HG03280 (cell line): ENCODE measurements at regions not wholly inside any gene's neighbourhood (a gene's known extent, or its start where the extent isn't known, plus 50 kb on each side); places are given as distances from the start of the nearest gene placed in this dataset.

ENCODE experiments used
- ATAC-seq: cut with Tn5 transposase; IDR thresholded peaks from one replicate; pipeline ENCODE4 v1.9.1; 2021; ENCODE audit warnings: mild to moderate bottlenecking, moderate library complexity; ENCODE audit not compliant: unreplicated experiment

DNA sequence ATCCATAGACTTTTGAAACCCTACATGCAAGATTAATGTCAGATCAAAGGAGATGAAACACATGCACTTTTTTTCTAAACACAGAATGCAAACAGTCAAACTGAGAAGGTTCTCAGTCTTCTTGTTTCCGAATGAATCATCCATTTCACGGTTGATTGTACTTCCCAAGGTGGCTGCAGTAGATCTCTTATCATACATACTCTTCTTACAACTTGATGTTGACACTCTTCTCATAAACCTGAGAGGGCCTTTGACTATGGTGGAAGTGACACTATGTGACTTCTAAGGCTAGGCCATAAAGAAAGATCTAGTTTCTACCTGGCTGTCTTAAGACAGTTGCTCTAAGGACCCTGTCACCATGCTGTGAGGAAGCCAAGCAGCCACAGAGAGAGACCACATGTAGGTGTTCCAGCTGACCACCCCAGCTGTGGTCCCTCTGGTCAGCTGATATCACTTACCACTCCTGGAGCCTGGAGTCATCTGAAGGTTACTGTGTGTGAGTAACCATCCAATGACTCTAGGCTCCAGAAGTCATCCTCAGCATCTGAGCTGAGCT lies 67.2 kb upstream of the HMGA2 start:
- ATAC-seq = peak; percentile 93

- ATAC-seq = no peak
Observed at GRCh38 chr12:65758401-65758800, 65.9 kb upstream of the HMGA2 start.

DNA sequence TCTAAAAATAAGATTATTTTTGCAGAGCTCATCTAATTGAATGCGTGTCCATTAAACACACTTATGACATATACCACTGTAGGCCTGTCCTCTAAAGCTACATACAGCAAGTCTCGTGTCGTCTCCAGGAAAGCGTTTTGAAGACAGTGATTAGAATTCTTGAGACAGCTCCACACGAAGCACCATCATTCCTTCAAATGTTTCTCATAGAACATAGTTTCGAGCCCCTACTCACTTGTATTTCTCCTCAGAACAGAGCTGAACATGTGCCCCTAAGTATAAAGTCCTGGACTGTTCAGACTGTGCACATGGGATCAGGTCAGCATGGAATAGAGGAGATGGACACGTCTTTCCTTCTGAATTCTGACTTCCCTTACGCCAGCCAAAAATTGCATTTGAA lies 64.5 kb upstream of the HMGA2 start:
- no peak for ATAC-seq

DNA sequence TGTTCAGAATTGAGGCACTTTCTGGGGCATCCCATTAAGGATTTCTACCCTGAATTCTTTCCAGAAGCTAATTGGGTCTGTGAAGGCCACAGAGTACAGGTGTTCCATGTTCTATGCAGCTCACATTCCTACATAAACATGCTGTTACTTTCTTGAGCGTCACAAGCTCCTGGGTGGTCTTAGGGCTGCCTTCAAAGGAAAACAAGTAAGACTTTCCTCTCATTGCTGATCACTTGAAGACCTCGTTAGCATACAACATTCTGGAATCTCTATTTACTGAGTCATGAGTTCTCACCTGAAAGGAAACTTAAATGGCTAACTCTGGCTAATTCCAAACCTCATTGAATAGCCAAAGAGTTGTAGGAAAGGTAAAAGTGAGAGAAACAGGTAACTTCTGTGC lies 63.0 kb upstream of the HMGA2 start:
- no peak for ATAC-seq

DNA sequence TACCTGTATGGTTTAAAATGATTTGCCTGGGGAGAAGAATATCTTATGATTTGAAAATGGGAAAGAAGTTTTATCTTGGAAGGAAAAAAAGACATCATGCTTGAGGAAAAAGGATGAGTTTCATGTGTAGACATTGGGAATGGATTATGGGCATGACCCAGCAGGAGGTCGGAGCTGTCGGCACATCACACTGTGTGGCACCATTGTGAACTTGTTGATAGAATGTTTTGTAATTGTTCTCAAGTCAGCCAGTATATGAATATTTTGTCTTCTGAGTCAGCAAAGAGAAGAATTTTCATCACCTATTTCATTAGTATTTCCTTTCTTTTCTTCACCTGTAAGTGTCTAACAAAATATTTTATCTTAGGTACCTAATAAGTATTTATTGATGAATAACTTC lies 60.0 kb upstream of the HMGA2 start:
- ATAC-seq = no peak

- ATAC-seq = no peak
Observed at GRCh38 chr12:65765436-65765813, 58.9 kb upstream of the HMGA2 start.

DNA sequence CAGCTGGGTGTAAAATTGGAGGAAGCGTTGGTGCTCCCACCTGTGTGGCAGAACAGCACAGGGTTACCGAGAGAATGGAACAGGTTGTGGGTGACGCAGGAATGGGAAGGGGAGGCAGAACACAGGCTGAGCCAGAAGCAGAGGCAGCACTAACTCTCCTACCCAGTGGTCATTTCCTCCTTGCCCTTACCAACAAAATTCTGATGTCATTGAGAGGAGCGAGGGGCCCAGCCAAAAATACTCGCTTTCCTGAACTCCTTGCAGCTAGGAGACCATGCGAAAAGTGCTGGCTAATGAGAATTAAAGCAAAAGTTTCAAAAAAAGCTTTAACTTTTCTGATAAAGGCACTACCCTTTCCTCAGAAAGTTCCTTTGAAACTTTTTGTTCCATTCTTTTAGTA lies 54.4 kb upstream of the HMGA2 start:
- no peak for ATAC-seq
